ENCODE measurements at regions not wholly inside any gene's neighbourhood (a gene's known extent, or its start where the extent isn't known, plus 50 kb on each side); places are given as distances from the start of the nearest gene placed in this dataset.

DNA sequence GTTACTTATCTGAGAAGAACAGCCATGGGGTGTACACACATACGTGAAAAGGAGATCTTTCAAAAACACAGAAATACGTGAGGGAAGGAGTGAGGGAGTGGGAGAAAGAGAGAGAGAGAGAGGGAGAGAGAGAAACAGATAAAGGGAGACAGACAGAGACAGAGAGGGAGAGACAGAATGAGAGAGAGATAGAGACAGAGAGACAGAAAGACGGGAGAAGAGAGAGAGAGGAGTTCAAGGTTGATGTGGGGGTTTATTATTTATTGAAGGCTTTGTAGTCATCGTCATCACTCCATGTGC is 64.0 kb downstream of the CHST2 start:
- TF ChIP-seq, protein P1, sequence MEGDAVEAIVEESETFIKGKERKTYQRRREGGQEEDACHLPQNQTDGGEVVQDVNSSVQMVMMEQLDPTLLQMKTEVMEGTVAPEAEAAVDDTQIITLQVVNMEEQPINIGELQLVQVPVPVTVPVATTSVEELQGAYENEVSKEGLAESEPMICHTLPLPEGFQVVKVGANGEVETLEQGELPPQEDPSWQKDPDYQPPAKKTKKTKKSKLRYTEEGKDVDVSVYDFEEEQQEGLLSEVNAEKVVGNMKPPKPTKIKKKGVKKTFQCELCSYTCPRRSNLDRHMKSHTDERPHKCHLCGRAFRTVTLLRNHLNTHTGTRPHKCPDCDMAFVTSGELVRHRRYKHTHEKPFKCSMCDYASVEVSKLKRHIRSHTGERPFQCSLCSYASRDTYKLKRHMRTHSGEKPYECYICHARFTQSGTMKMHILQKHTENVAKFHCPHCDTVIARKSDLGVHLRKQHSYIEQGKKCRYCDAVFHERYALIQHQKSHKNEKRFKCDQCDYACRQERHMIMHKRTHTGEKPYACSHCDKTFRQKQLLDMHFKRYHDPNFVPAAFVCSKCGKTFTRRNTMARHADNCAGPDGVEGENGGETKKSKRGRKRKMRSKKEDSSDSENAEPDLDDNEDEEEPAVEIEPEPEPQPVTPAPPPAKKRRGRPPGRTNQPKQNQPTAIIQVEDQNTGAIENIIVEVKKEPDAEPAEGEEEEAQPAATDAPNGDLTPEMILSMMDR (IDR thresholded peaks at IDR 0.05) = no peak
- no peak for TF ChIP-seq POLR2A (IDR thresholded peaks at IDR 0.05)
